ENCODE measurements at regions not wholly inside any gene's neighbourhood (a gene's known extent, or its start where the extent isn't known, plus 50 kb on each side); places are given as distances from the start of the nearest gene placed in this dataset.

GRCh38 chr16:62639890-62640289 lies 603.7 kb upstream of the CDH8 start:
- no peaks in the 10 kb centered on the region for H3K36me3 ChIP-seq
- no peak overlapping the region for H3K4me3 ChIP-seq
- H3K27me3 ChIP-seq = no peaks in the 10 kb centered on the region
- DNase-seq (ENCODE audit: extremely low spot score in 2 of 2) = no peak
- no peaks in the 10 kb centered on the region for H3K4me1 ChIP-seq
- intact Hi-C loops (cut with DNase I) = no loop called here
- H3K9me3 ChIP-seq = no peaks in the 10 kb centered on the region
- no peak for TF ChIP-seq POLR2A (IDR thresholded peaks at IDR 0.05)
- no peak for TF ChIP-seq POLR2AphosphoS5 (IDR thresholded peaks at IDR 0.05; ENCODE audit: insufficient read depth in 1 of 2, low read depth in 1 of 2)
- no peak for TF ChIP-seq CTCF (IDR thresholded peaks at IDR 0.05)
- no peak overlapping the region for H3K27ac ChIP-seq

- TF ChIP-seq POLR2A (IDR thresholded peaks at IDR 0.05) (no peak), POLR2AphosphoS5 (IDR thresholded peaks at IDR 0.05; ENCODE audit: insufficient read depth in 1 of 2, low read depth in 1 of 2) (no peak), CTCF (IDR thresholded peaks at IDR 0.05) (no peak)
- Histone ChIP-seq H3K4me1 (no peaks in the 10 kb centered on the region), H3K9me3 (no peaks in the 10 kb centered on the region), H3K4me3 (no peak overlapping the region), H3K27ac (no peak overlapping the region), H3K27me3 (no peaks in the 10 kb centered on the region), H3K36me3 (no peaks in the 10 kb centered on the region)
- DNase-seq (ENCODE audit: extremely low spot score in 2 of 2) = no peak
- intact Hi-C loops (cut with DNase I) = no loop called here
Measured at GRCh38 chr16:62638964-62639870, 603.0 kb upstream of the CDH8 start.

GRCh38 chr16:62638324-62638911 lies 602.2 kb upstream of the CDH8 start:
- intact Hi-C loops (cut with DNase I) = no loop called here
- TF ChIP-seq CTCF (IDR thresholded peaks at IDR 0.05) (no peak), POLR2AphosphoS5 (IDR thresholded peaks at IDR 0.05; ENCODE audit: insufficient read depth in 1 of 2, low read depth in 1 of 2) (no peak), POLR2A (IDR thresholded peaks at IDR 0.05) (no peak)
- Histone ChIP-seq H3K36me3 (no peaks in the 10 kb centered on the region), H3K4me1 (no peaks in the 10 kb centered on the region), H3K9me3 (no peaks in the 10 kb centered on the region), H3K4me3 (no peak overlapping the region), H3K27ac (no peak overlapping the region), H3K27me3 (no peaks in the 10 kb centered on the region)
- no peak for DNase-seq (ENCODE audit: extremely low spot score in 2 of 2)

- Histone ChIP-seq H3K4me3 (no peak overlapping the region), H3K4me1 (no peaks in the 10 kb centered on the region), H3K27me3 (no peaks in the 10 kb centered on the region), H3K36me3 (no peaks in the 10 kb centered on the region), H3K9me3 (no peaks in the 10 kb centered on the region), H3K27ac (no peak overlapping the region)
- intact Hi-C loops (cut with DNase I) = no loop called here
- no peak for DNase-seq (ENCODE audit: extremely low spot score in 2 of 2)
- TF ChIP-seq POLR2A (IDR thresholded peaks at IDR 0.05) (no peak), CTCF (IDR thresholded peaks at IDR 0.05) (no peak), POLR2AphosphoS5 (IDR thresholded peaks at IDR 0.05; ENCODE audit: insufficient read depth in 1 of 2, low read depth in 1 of 2) (no peak)
Measured at GRCh38 chr16:62625326-62625725, 589.1 kb upstream of the CDH8 start.

GRCh38 chr16:62620275-62620674 lies 584.0 kb upstream of the CDH8 start:
- TF ChIP-seq POLR2AphosphoS5 (IDR thresholded peaks at IDR 0.05; ENCODE audit: insufficient read depth in 1 of 2, low read depth in 1 of 2) (no peak), CTCF (IDR thresholded peaks at IDR 0.05) (no peak)
- no peaks in the 10 kb centered on the region for H3K4me1 ChIP-seq
- no peaks in the 10 kb centered on the region for H3K9me3 ChIP-seq
- DNase-seq (ENCODE audit: extremely low spot score in 2 of 2) = no peak
- no peaks in the 10 kb centered on the region for H3K27me3 ChIP-seq
- H3K27ac ChIP-seq = no peak overlapping the region
- H3K36me3 ChIP-seq = no peaks in the 10 kb centered on the region
- intact Hi-C loops (cut with DNase I) = no loop called here
- no peak overlapping the region for H3K4me3 ChIP-seq

Data from vagina (tissue), 2 donors.